ENCODE measurements at regions not wholly inside any gene's neighbourhood (a gene's known extent, or its start where the extent isn't known, plus 50 kb on each side); places are given as distances from the start of the nearest gene placed in this dataset.
A peak's percentile ranks its signal among the peaks of the same experiment; 100 is the strongest.

DNA sequence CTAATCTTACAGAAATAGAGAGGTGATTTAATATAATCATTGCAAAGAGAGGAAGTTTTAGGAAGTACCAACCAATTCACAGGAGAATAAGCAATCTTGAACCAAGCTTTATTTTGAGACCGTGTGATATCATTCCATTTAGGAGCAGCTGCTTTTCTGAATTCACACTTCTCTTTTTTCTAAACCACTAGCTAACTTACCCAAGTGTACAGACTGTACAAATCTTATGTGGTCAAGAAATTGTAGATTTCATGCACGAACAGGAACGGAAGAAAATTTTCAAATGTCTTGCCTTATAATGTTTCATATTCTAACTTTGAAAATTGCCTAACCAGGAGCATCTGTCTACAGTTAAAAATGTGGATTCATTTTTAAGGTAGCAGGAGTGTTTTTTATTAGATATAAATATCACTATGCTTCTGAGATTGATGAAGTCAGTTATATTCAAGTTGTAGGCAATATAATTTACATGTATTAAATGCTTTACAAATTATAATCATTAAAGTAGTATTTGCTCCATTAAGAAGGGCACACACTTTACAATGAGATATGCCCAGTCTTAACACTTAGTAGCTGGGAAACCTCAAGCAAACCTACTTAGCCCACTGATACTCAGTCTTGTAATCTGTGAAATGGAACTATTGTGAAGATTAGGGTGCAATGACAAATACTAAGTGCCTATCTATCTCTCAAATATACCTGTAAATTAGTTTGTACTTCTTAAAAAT is 86.7 kb upstream of the FOXN2 start:
- H3K4me3 Mint-ChIP-seq, result peak overlapping the region; percentile 48
- CTCF ChIA-PET, result no interaction called here

DNA sequence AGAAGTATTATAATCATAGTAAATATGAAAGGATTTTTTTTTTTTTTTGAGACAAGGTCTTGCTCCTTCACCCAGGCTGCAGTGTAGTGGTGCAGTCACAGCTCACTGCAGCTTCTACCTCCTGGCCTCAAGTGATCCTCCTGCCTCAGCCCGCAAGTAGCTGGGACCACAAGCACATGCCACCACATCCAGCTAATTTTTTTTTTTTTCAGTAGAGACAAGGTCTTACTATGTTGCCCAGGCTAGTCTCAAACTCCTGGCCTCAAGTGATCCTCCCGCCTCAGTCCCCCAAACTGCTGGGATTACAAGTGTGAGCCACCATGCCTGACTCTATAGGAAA is 86.2 kb upstream of the FOXN2 start:
- TF ChIP-seq, protein P1, sequence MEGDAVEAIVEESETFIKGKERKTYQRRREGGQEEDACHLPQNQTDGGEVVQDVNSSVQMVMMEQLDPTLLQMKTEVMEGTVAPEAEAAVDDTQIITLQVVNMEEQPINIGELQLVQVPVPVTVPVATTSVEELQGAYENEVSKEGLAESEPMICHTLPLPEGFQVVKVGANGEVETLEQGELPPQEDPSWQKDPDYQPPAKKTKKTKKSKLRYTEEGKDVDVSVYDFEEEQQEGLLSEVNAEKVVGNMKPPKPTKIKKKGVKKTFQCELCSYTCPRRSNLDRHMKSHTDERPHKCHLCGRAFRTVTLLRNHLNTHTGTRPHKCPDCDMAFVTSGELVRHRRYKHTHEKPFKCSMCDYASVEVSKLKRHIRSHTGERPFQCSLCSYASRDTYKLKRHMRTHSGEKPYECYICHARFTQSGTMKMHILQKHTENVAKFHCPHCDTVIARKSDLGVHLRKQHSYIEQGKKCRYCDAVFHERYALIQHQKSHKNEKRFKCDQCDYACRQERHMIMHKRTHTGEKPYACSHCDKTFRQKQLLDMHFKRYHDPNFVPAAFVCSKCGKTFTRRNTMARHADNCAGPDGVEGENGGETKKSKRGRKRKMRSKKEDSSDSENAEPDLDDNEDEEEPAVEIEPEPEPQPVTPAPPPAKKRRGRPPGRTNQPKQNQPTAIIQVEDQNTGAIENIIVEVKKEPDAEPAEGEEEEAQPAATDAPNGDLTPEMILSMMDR (IDR thresholded peaks at IDR 0.05), result no peak
- Mint-ChIP-seq H3K36me3 (ENCODE audit: low read depth) (no peaks in the 10 kb centered on the region), H3K4me3 (no peak overlapping the region), H3K27ac (no peak overlapping the region), H3K27me3 (no peaks in the 10 kb centered on the region), H3K9me3 (no peaks in the 10 kb centered on the region), H3K4me1 (peaks cover 29% of the 10 kb centered on the region)
- ATAC-seq (ENCODE audit: low read depth), result no peak
- ChIA-PET CTCF (no interaction called here), POLR2A (no interaction called here)
- intact Hi-C loops (cut with micrococcal nuclease), result no loop called here
- DNase-seq, result no peak

More for the DNA sequence above, 86.7 kb upstream of the FOXN2 start:
- peak overlapping the region; percentile 71 for H3K27ac Mint-ChIP-seq
- peaks cover 29% of the 10 kb centered on the region for H3K4me1 Mint-ChIP-seq
- TF ChIP-seq, protein P1 (IDR thresholded peaks at IDR 0.05), result no peak
- intact Hi-C loops (cut with micrococcal nuclease), result no loop called here
- H3K36me3 Mint-ChIP-seq (ENCODE audit: low read depth), result no peaks in the 10 kb centered on the region
- POLR2A ChIA-PET, result interaction anchor here (0.7 kb wide), 1 partner anchor 113 kb away, joined by 3 read pairs; no protein-coding TSS in a partner anchor
- no peak for DNase-seq
- no peaks in the 10 kb centered on the region for H3K9me3 Mint-ChIP-seq
- H3K27me3 Mint-ChIP-seq, result no peaks in the 10 kb centered on the region
- ATAC-seq (ENCODE audit: low read depth), result peak; percentile 73

DNA sequence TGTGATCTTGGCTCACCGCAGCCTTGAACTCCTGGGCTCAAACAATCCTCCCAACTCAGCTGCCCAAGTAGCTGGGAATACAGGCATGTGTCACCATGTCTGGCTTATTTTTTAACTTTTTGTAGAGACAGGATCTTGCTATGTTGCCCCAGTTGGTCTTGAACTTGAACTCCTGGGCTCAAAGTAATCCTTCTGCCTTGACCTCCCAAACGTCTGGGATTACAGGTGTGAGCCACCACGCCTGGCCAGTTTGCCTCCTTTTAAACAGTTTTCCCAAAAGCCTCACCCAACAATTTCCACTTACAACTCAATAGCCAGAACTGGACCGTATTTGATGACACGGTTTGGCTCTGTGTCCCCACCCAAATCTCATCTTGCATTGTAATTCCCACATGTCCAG is 85.4 kb upstream of the FOXN2 start:
- H3K36me3 Mint-ChIP-seq (ENCODE audit: low read depth), result no peaks in the 10 kb centered on the region
- no peak for DNase-seq
- ChIA-PET POLR2A (no interaction called here), CTCF (no interaction called here)
- no peak for ATAC-seq (ENCODE audit: low read depth)
- no peaks in the 10 kb centered on the region for H3K9me3 Mint-ChIP-seq
- H3K27ac Mint-ChIP-seq, result no peak overlapping the region
- intact Hi-C loops (cut with micrococcal nuclease), result no loop called here
- H3K4me1 Mint-ChIP-seq, result peaks cover 29% of the 10 kb centered on the region
- TF ChIP-seq, protein P1 (IDR thresholded peaks at IDR 0.05), result no peak
- H3K4me3 Mint-ChIP-seq, result no peak overlapping the region
- H3K27me3 Mint-ChIP-seq, result no peaks in the 10 kb centered on the region

DNA sequence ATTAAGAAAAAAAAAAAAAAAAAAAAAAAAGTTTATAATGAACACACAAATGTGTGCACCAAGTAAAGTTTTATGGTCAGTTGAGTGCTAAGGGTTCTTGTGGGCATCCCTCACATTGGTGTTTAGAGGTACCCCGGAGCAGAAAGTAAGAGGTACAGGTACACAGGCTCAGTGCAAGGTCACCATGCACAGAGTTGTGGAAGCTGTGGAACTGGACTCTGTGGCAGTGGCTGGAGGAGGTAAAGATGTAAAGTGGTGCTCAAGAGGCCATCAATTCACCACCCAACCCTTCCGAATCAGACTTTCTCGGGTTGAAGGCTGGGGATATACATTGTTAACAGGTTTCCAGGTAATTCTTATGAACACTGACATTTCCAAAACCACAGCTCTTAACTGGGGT is 83.6 kb upstream of the FOXN2 start:
- H3K9me3 Mint-ChIP-seq, result no peaks in the 10 kb centered on the region
- CTCF ChIA-PET, result no interaction called here
- no peak for ATAC-seq (ENCODE audit: low read depth)

DNA sequence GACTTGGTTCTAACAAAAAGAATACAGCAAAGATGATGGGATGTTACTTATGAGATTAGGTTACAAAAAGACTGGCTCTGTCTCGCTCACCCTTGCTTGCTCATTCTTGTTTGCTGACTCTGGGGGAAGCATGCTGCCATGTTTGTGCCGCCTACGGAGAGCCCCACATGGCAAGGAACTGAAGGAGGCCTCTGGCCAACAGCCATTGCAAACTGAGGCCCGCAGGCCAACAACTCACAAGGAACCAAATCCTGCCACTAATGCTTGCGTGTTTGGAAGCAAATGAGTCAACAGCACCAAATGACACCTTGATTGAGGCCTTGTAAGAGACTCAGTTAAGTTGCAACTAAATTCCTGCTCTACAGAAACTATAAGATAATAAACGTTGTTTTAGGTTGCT is 82.1 kb upstream of the FOXN2 start:
- H3K27ac Mint-ChIP-seq, result no peak overlapping the region
- ATAC-seq (ENCODE audit: low read depth) (no peak), DNase-seq (no peak)
- no peaks in the 10 kb centered on the region for H3K27me3 Mint-ChIP-seq
- CTCF ChIA-PET, result no interaction called here
- H3K4me1 Mint-ChIP-seq, result peaks cover 23% of the 10 kb centered on the region
- no peaks in the 10 kb centered on the region for H3K9me3 Mint-ChIP-seq
- intact Hi-C loops (cut with micrococcal nuclease), result no loop called here
- no peak overlapping the region for H3K4me3 Mint-ChIP-seq
- POLR2A ChIA-PET, result no interaction called here
- H3K36me3 Mint-ChIP-seq (ENCODE audit: low read depth), result no peaks in the 10 kb centered on the region
- TF ChIP-seq, protein P1 (IDR thresholded peaks at IDR 0.05), result no peak

More for the DNA sequence above, 83.6 kb upstream of the FOXN2 start:
- POLR2A ChIA-PET, result interaction anchor here (0.7 kb wide), 1 partner anchor 24 kb away, joined by 3 read pairs; no protein-coding TSS in a partner anchor
- no peak overlapping the region for H3K27ac Mint-ChIP-seq
- no peak overlapping the region for H3K4me3 Mint-ChIP-seq
- H3K27me3 Mint-ChIP-seq, result no peaks in the 10 kb centered on the region
- H3K36me3 Mint-ChIP-seq (ENCODE audit: low read depth), result no peaks in the 10 kb centered on the region
- intact Hi-C loops (cut with micrococcal nuclease), result no loop called here
- DNase-seq, result no peak
- TF ChIP-seq, protein P1 (IDR thresholded peaks at IDR 0.05), result no peak
- H3K4me1 Mint-ChIP-seq, result peaks cover 29% of the 10 kb centered on the region
